H1 (cell line): ENCODE measurements at regions not wholly inside any gene's neighbourhood (a gene's known extent, or its start where the extent isn't known, plus 50 kb on each side); places are given as distances from the start of the nearest gene placed in this dataset.

Experiments used
- CTCF ChIA-PET: fragments of 300-600 bp; sonication (Branson Sonifier 250); formaldehyde crosslinking; loops from one replicate; lab custom pipeline; 2021; ENCODE audit not compliant: partially characterized antibody; lab: Charles Lee
- POLR2A ChIA-PET: fragments of 300-600 bp; sonication (Branson Sonifier 250); formaldehyde crosslinking; loops from one replicate; lab custom pipeline; 2021; ENCODE audit warnings: inconsistent platforms; ENCODE audit not compliant: partially characterized antibody; lab: Charles Lee
- DNase-seq, 2 experiments: peaks; one replicate each; pipeline versions ENCODE4 v3.0.0 to v3.0.0-alpha.2; 2010 to 2022; ENCODE audit warnings: low spot score in 2 of 2, low read depth in 1 of 2, mixed read lengths in 1 of 2
- FAIRE-seq: peaks from 2 replicates; lab custom pipeline; 2011; peaks lifted over from hg19 to GRCh38; lab: Jason Lieb, UNC
- H2AFZ ChIP-seq: 2 replicates; pipeline ENCODE4 v1.8.1; 2012; ENCODE audit warnings: low read length, inconsistent platforms
- H2AK5ac ChIP-seq: 2 replicates; pipeline ENCODE4 v1.6.1; 2013; ENCODE audit warnings: low read depth, low read length
- H2BK120ac ChIP-seq: replicated peaks from 2 replicates; pipeline ENCODE3; 2013; ENCODE audit warnings: low read depth, low read length, inconsistent platforms
- H2BK12ac ChIP-seq: 2 replicates; pipeline ENCODE4 v1.6.1; 2013; ENCODE audit warnings: low read depth, low read length
- H2BK15ac ChIP-seq: 2 replicates; pipeline ENCODE4 v1.6.1; 2013; ENCODE audit warnings: low read length
- H2BK20ac ChIP-seq: 2 replicates; pipeline ENCODE4 v1.6.1; 2013; ENCODE audit warnings: low read length
- H2BK5ac ChIP-seq: 2 replicates; pipeline ENCODE4 v1.6.1; 2013; ENCODE audit warnings: low read depth, low read length
- H3K14ac ChIP-seq: 2 replicates; pipeline ENCODE4 v1.6.1; 2013; ENCODE audit warnings: inconsistent platforms; ENCODE audit not compliant: insufficient read length
- H3K18ac ChIP-seq: 2 replicates; pipeline ENCODE4 v1.6.1; 2013; ENCODE audit warnings: low read length; ENCODE audit errors: extremely low read depth
- H3K23ac ChIP-seq: 2 replicates; pipeline ENCODE4 v1.6.1; 2013; ENCODE audit warnings: inconsistent platforms; ENCODE audit not compliant: insufficient read length
- H3K23me2 ChIP-seq: 2 replicates; pipeline ENCODE4 v1.6.1; 2013; ENCODE audit warnings: low read depth, low read length
- H3K27ac ChIP-seq: 2 replicates; pipeline ENCODE4 v1.6.1; 2011; ENCODE audit warnings: low read depth, low read length, inconsistent platforms
- H3K27me3 ChIP-seq, 4 experiments: replicated peaks in 1 of 4; 1 replicate in 1 of 4; 2 replicates in 3 of 4; pipeline versions ENCODE4 v1.6.1 to v1.8.1; 2011 to 2013; ENCODE audit warnings: low read length in 3 of 4, mild to moderate bottlenecking in 3 of 4, inconsistent platforms in 2 of 4, mixed read lengths in 2 of 4, moderate library complexity in 1 of 4; ENCODE audit not compliant: control insufficient read depth in 3 of 4, insufficient read depth in 3 of 4; ENCODE audit errors: extremely low read depth in 1 of 4
- H3K36me3 ChIP-seq, 4 experiments: 2 replicates each; pipeline versions ENCODE4 v1.6.1 to v1.8.1; 2011 to 2013; ENCODE audit warnings: mild to moderate bottlenecking in 4 of 4, low read length in 3 of 4, moderate library complexity in 2 of 4, control low read depth in 1 of 4, inconsistent platforms in 1 of 4; ENCODE audit not compliant: insufficient read depth in 4 of 4, control insufficient read depth in 2 of 4
- H3K4ac ChIP-seq: replicated peaks from 2 replicates; pipeline ENCODE3; 2013; ENCODE audit warnings: low read length, low read depth, mixed read lengths, inconsistent platforms; ENCODE audit not compliant: insufficient read length
- H3K4me1 ChIP-seq, 4 experiments: replicated peaks in 1 of 4; 1 replicate in 1 of 4; 2 replicates in 3 of 4; pipeline versions ENCODE4 v1.6.1 to v1.8.1; 2011 to 2013; ENCODE audit warnings: low read length in 3 of 4, inconsistent platforms in 2 of 4, mixed read lengths in 1 of 4; ENCODE audit not compliant: insufficient read depth in 4 of 4, control insufficient read depth in 3 of 4
- H3K4me2 ChIP-seq, 2 experiments: 2 replicates each; pipeline versions ENCODE4 v1.6.1 to v1.8.1; 2011 to 2013; ENCODE audit warnings: low read depth in 2 of 2, low read length in 2 of 2, control low read depth in 1 of 2, inconsistent platforms in 1 of 2, mild to moderate bottlenecking in 1 of 2; ENCODE audit not compliant: insufficient read depth in 1 of 2
- H3K4me3 ChIP-seq, 4 experiments: fragments of 200-600, 300-600 bp in 1 of 4; sonication (generic), shearing (Covaris generic), sonication (Bioruptor Twin) in 1 of 4; 2 replicates each; pipeline versions ENCODE4 v1.5.1 to v1.8.1; 2011 to 2016; ENCODE audit warnings: low read length in 4 of 4, low read depth in 3 of 4, control low read depth in 2 of 4, inconsistent platforms in 2 of 4, mild to moderate bottlenecking in 2 of 4, mixed read lengths in 1 of 4, moderate library complexity in 1 of 4; ENCODE audit not compliant: insufficient read depth in 2 of 4; ENCODE audit errors: extremely low read depth in 1 of 4
- H3K56ac ChIP-seq: replicated peaks from 2 replicates; pipeline ENCODE3; 2013; ENCODE audit warnings: low read depth, mild to moderate bottlenecking, mixed read lengths, low read length, inconsistent platforms; ENCODE audit not compliant: insufficient read length
- H3K79me1 ChIP-seq: 2 replicates; pipeline ENCODE4 v1.6.1; 2013; ENCODE audit warnings: low read depth, low read length, control low read depth
- H3K79me2 ChIP-seq, 2 experiments: 2 replicates each; pipeline versions ENCODE4 v1.6.1 to v1.8.1; 2012 to 2013; ENCODE audit warnings: low read length in 2 of 2, mild to moderate bottlenecking in 2 of 2, inconsistent platforms in 1 of 2; ENCODE audit not compliant: insufficient read depth in 2 of 2, control insufficient read depth in 1 of 2
- H3K9ac ChIP-seq, 4 experiments: replicated peaks in 1 of 4; 1 replicate in 1 of 4; 2 replicates in 3 of 4; pipeline versions ENCODE4 v1.6.1 to v1.8.1; 2011 to 2013; ENCODE audit warnings: low read depth in 3 of 4, low read length in 3 of 4, control low read depth in 2 of 4, mild to moderate bottlenecking in 2 of 4, moderate library complexity in 2 of 4, inconsistent platforms in 1 of 4; ENCODE audit errors: extremely low read depth in 1 of 4
- H3K9me3 ChIP-seq, 2 experiments: 2 replicates each; pipeline versions ENCODE4 v1.6.1 to v1.8.1; 2012 to 2013; ENCODE audit warnings: mild to moderate bottlenecking in 2 of 2, moderate library complexity in 2 of 2, control low read depth in 1 of 2, inconsistent platforms in 1 of 2, low read depth in 1 of 2, low read length in 1 of 2, mixed read lengths in 1 of 2; ENCODE audit not compliant: insufficient read depth in 2 of 2
- H4K20me1 ChIP-seq, 2 experiments: replicated peaks in 1 of 2; 2 replicates each; pipeline versions ENCODE3 to v1.8.1; 2011 to 2013; ENCODE audit warnings: inconsistent platforms in 2 of 2, low read length in 2 of 2, mild to moderate bottlenecking in 1 of 2; ENCODE audit not compliant: insufficient read depth in 2 of 2, control insufficient read depth in 1 of 2
- H4K5ac ChIP-seq: 2 replicates; pipeline ENCODE4 v1.6.1; 2013; ENCODE audit warnings: low read length, low read depth, mixed read lengths, inconsistent platforms; ENCODE audit not compliant: insufficient read length
- H4K8ac ChIP-seq: 2 replicates; pipeline ENCODE4 v1.8.0; 2013; ENCODE audit warnings: mild to moderate bottlenecking, moderate library complexity, low read length, inconsistent platforms; ENCODE audit not compliant: insufficient read depth; ENCODE audit errors: extremely low read depth
- H4K91ac ChIP-seq: replicated peaks from 2 replicates; pipeline ENCODE3; 2013; ENCODE audit warnings: low read length, mixed read lengths, inconsistent platforms; ENCODE audit not compliant: insufficient read length
- RAD21 ChIP-seq, 2 experiments: IDR thresholded peaks in 1 of 2; conservative IDR thresholded peaks in 1 of 2; 2 replicates each; pipeline ENCODE4 v1.6.1; 2011; ENCODE audit warnings: low read depth in 2 of 2, low read length in 2 of 2, improper control_type of control experiment in 1 of 2, inconsistent platforms in 1 of 2, mild to moderate bottlenecking in 1 of 2, moderate library complexity in 1 of 2
- TAF7 ChIP-seq: optimal IDR thresholded peaks from 2 replicates; pipeline ENCODE3; 2011; ENCODE audit warnings: low read depth, mild to moderate bottlenecking, inconsistent platforms, low read length, moderate library complexity, borderline replicate concordance
- WGBS, 2 experiments: shearing (Covaris generic) in 1 of 2; methylation state at CpG; one replicate each; pipeline versions ENCODE4 v1.1.6 to v1.1.7; 2013 to 2015; ENCODE audit warnings: low lambda C conversion rate in 2 of 2, mixed read lengths in 2 of 2, inconsistent platforms in 1 of 2, low coverage in 1 of 2, missing lambda C conversion rate in 1 of 2; ENCODE audit not compliant: insufficient replicate concordance in 2 of 2, insufficient coverage in 1 of 2, insufficient read length in 1 of 2; ENCODE audit errors: extremely low coverage in 1 of 2, missing lambda C conversion rate in 1 of 2; 5-methylcytosine and 5-hydroxymethylcytosine counted together
- TF ChIP-seq, protein P1 (sequence below), 3 experiments: IDR thresholded peaks; 1 replicate in 2 of 3; 2 replicates in 1 of 3; pipeline versions ENCODE4 v1.5.1 to v1.6.1; 2011; ENCODE audit warnings: low read length in 3 of 3, mild to moderate bottlenecking in 3 of 3, inconsistent platforms in 2 of 3, low read depth in 1 of 3, moderate library complexity in 1 of 3; ENCODE audit not compliant: insufficient read depth in 1 of 3; ENCODE audit errors: control extremely low read depth in 1 of 3
- TF ChIP-seq, protein P2 (sequence below): IDR thresholded peaks from 2 replicates; pipeline ENCODE4 v1.6.1; 2012; ENCODE audit warnings: inconsistent platforms

DNA sequence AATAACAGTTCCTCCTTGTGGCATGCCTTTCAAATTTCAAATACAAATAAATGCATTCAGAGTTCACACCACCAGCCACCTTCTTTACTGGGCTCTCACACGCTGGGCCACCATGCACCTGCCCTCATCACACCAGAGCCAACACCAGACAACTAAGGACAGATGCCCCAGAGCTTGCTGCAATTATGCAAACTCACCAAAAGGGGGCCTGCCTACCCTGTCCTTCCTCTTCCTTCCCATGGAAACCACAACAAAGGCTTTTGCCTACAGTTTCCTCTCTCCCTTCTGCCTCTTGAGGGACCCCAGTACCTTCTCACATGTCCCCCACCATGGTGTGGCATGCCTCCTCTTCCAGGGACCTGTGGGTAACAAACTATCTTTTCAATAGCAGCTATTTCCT lies 1333.9 kb upstream of the TENM3 start:
- Histone ChIP-seq H2AK5ac (no peak overlapping the region), H4K20me1 (no peaks in the 10 kb centered on the region), H3K27ac (no peak overlapping the region), H3K4me1 (no peaks in the 10 kb centered on the region), H2AFZ (peak overlapping the region; percentile 59), H3K4me2 (no peak overlapping the region), H3K9ac (no peak overlapping the region), H4K8ac (no peak overlapping the region), H3K14ac (no peak overlapping the region), H2BK15ac (no peak overlapping the region), H3K9me3 (no peaks in the 10 kb centered on the region), H3K4ac (no peak overlapping the region), H3K4me3 (no peak overlapping the region), H2BK12ac (no peak overlapping the region), H3K18ac (no peak overlapping the region), H3K23me2 (no peaks in the 10 kb centered on the region), H2BK20ac (no peak overlapping the region), H3K36me3 (no peaks in the 10 kb centered on the region), H3K79me1 (no peaks in the 10 kb centered on the region), H3K79me2 (no peaks in the 10 kb centered on the region), H4K5ac (no peak overlapping the region), H2BK120ac (no peak overlapping the region), H3K27me3 (no peaks in the 10 kb centered on the region), H2BK5ac (no peak overlapping the region), H3K23ac (no peak overlapping the region), H3K56ac (no peak overlapping the region), H4K91ac (no peak overlapping the region)
- POLR2A ChIA-PET = no interaction called here
- DNase-seq (peak; percentile 27 to 62), FAIRE-seq (peak; percentile 66)
- WGBS, 2 experiments = 85% methylated on average over 1 of the region's 1 CpG; no CpG with 5 or more reads in 1 of the 2 experiments
- TF ChIP-seq, protein P1, sequence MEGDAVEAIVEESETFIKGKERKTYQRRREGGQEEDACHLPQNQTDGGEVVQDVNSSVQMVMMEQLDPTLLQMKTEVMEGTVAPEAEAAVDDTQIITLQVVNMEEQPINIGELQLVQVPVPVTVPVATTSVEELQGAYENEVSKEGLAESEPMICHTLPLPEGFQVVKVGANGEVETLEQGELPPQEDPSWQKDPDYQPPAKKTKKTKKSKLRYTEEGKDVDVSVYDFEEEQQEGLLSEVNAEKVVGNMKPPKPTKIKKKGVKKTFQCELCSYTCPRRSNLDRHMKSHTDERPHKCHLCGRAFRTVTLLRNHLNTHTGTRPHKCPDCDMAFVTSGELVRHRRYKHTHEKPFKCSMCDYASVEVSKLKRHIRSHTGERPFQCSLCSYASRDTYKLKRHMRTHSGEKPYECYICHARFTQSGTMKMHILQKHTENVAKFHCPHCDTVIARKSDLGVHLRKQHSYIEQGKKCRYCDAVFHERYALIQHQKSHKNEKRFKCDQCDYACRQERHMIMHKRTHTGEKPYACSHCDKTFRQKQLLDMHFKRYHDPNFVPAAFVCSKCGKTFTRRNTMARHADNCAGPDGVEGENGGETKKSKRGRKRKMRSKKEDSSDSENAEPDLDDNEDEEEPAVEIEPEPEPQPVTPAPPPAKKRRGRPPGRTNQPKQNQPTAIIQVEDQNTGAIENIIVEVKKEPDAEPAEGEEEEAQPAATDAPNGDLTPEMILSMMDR (IDR thresholded peaks at IDR 0.05; ENCODE audit: control extremely low read depth in 1 of 3, insufficient read depth in 1 of 3, low read depth in 1 of 3, low read length in 3 of 3) = peak; percentile 51 to 76 (median 69)
- TF ChIP-seq RAD21 (IDR thresholded peaks at IDR 0.05 in 1 of 2, conservative IDR thresholded peaks at IDR 0.05 in 1 of 2; ENCODE audit: low read depth in 2 of 2, low read length in 2 of 2) = peak; percentile 77 to 84
- TF ChIP-seq TAF7 = no peak
- TF ChIP-seq, protein P2, sequence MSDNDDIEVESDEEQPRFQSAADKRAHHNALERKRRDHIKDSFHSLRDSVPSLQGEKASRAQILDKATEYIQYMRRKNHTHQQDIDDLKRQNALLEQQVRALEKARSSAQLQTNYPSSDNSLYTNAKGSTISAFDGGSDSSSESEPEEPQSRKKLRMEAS = 0 out of 2 replicates have a peak, but pooled peaks have one; percentile 14
- CTCF ChIA-PET = interaction anchor here (0.6 to 5.6 kb wide), 46 partner anchors 8 to 614 kb away, joined by 3 to 48 read pairs (median 4); no protein-coding TSS in a partner anchor
